Panc1 (cell line): ENCODE measurements at regions not wholly inside any gene's neighbourhood (a gene's known extent, or its start where the extent isn't known, plus 50 kb on each side); places are given as distances from the start of the nearest gene placed in this dataset.

Source experiments
- ATAC-seq: fragments of 200-7000 bp; cut with Tn5 transposase; 2 replicates; pipeline ENCODE4 v1.9.1; 2020; ENCODE audit warnings: mild to moderate bottlenecking, moderate library complexity
- BruUV-seq: library from RNA; stranded (reverse); fragments of 400-500 nt; replicated peaks from 2 replicates; lab custom pipeline; 2021; lab: Mats Ljungman, UMichigan
- CTCF ChIA-PET: fragments of 300-600 bp; sonication (Branson Sonifier 250); formaldehyde crosslinking; loops from one replicate; lab custom pipeline; 2022; ENCODE audit warnings: antibody characterized with exemption; lab: Charles Lee
- POLR2A ChIA-PET: fragments of 300-600 bp; sonication (Branson Sonifier 250); formaldehyde crosslinking; loops from one replicate; lab custom pipeline; 2022; ENCODE audit warnings: antibody characterized with exemption; lab: Charles Lee
- DNase-seq: peaks from one replicate; pipeline ENCODE4 v3.0.0-alpha.2; 2010; ENCODE audit warnings: low read depth, low spot score
- H3K27ac ChIP-seq: 2 replicates; pipeline ENCODE4 v1.5.1; 2011; ENCODE audit warnings: mild to moderate bottlenecking, low read length, inconsistent platforms
- H3K27me3 ChIP-seq: fragments of 200-500 bp; sonication (Bioruptor generic); 2 replicates; pipeline ENCODE4 v1.6.0; 2014; ENCODE audit warnings: low read length, inconsistent platforms; ENCODE audit not compliant: control insufficient read depth, insufficient read depth
- H3K36me3 ChIP-seq: fragments of 200-500 bp; sonication (Bioruptor generic); 2 replicates; pipeline ENCODE4 v1.5.1; 2014; ENCODE audit warnings: inconsistent platforms, mild to moderate bottlenecking, low read length, moderate library complexity; ENCODE audit not compliant: control insufficient read depth, insufficient read depth
- H3K4me1 ChIP-seq: 2 replicates; pipeline ENCODE4 v1.5.1; 2011; ENCODE audit warnings: inconsistent platforms, mild to moderate bottlenecking, low read length, moderate library complexity; ENCODE audit not compliant: control insufficient read depth, insufficient read depth
- H3K4me3 ChIP-seq, 2 experiments: 2 replicates each; pipeline ENCODE4 v1.5.1; 2011 to 2012; ENCODE audit warnings: low read depth in 2 of 2, low read length in 2 of 2, mild to moderate bottlenecking in 2 of 2, inconsistent platforms in 1 of 2, moderate library complexity in 1 of 2
- H3K9me3 ChIP-seq: fragments of 200-500 bp; sonication (Bioruptor generic); 2 replicates; pipeline ENCODE4 v1.5.1; 2014; ENCODE audit warnings: low read depth, mild to moderate bottlenecking, inconsistent platforms, low read length, moderate library complexity; ENCODE audit not compliant: control insufficient read depth, insufficient read depth
- POLR2AphosphoS5 ChIP-seq: IDR thresholded peaks from 2 replicates; pipeline ENCODE4 v1.6.1; 2012; ENCODE audit warnings: mild to moderate bottlenecking, low read depth, low read length, moderate library complexity
- SIN3A ChIP-seq: IDR thresholded peaks from 2 replicates; pipeline ENCODE4 v1.6.1; 2012; ENCODE audit warnings: low read depth, mild to moderate bottlenecking, low read length, moderate library complexity, borderline replicate concordance; ENCODE audit not compliant: insufficient read depth
- TCF7L2 ChIP-seq: IDR thresholded peaks from 2 replicates; pipeline ENCODE4 v1.6.1; 2011; ENCODE audit warnings: mild to moderate bottlenecking, low read depth, low read length, inconsistent platforms
- in situ Hi-C: cut with HindIII; loops from 2 replicates; pipeline ENCODE4 v1.10.0; 2016; ENCODE audit warnings: low sequenced_read_pairs, low pct_unique_long_range_greater_than_20kb
- intact Hi-C: fragments of 100-400 bp; cut with micrococcal nuclease; formaldehyde crosslinking; loops from one replicate; pipeline ENCODE4 v1.10.0; 2022; ENCODE audit not compliant: unreplicated experiment
- TF ChIP-seq, protein P1 (sequence below): fragments of 450-650 bp; IDR thresholded peaks from 2 replicates; pipeline ENCODE4 v1.5.1; 2017; ENCODE audit warnings: mild to moderate bottlenecking
- TF ChIP-seq, protein P2 (sequence below), 2 experiments: IDR thresholded peaks; 2 replicates each; pipeline ENCODE4 v1.6.1; 2011 to 2012; ENCODE audit warnings: low read depth in 2 of 2, control low read depth in 1 of 2, low read length in 1 of 2, mild to moderate bottlenecking in 1 of 2, moderate library complexity in 1 of 2; ENCODE audit not compliant: insufficient read depth in 1 of 2

DNA sequence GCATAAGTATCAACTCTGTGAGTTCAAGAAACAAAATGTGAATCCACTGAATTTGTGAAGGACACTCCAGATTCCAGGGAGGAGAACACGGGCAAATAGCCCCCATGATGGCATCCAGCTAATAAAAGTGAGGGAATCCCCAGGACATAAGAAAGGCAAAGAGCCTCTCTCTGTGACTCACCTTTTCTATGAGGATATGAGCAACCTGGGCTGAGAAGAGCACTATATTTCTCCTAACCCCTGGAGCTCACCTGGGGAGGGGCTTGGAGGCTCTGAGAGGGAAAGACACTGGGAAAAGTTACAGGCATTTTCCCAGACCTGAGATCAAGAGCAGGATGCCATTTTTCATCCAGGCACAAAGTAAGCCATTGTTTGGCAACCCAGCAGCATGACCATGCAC, 1298.8 kb downstream of the PLA2G4A start:
- CTCF ChIA-PET: no interaction called here
- POLR2A ChIA-PET: no interaction called here

DNA sequence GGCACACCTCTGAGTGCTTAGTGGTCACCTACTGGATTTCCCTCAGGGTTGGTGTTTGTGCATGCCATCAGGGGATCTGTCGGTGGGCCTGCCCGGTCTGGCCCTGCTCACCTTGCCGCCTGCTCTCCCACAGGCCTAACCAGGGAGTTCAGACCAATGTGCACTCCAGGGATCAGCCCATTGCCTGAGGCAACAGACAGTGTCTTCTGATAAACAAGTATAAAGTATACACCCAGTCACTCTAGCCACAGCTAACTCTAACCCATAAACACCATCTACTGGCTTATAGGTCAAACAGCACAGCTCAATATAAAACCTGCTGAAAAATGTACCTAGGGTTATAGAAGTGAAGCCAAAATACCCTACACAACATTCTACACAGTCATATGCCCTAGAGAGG, 1300.0 kb downstream of the PLA2G4A start:
- Histone ChIP-seq H3K4me1 (no peaks in the 10 kb centered on the region), H3K27ac (no peak overlapping the region), H3K9me3 (no peaks in the 10 kb centered on the region), H3K36me3 (no peaks in the 10 kb centered on the region), H3K4me3 (no peak overlapping the region), H3K27me3 (no peaks in the 10 kb centered on the region)
- no peak for TF ChIP-seq POLR2AphosphoS5
- TF ChIP-seq, protein P1, sequence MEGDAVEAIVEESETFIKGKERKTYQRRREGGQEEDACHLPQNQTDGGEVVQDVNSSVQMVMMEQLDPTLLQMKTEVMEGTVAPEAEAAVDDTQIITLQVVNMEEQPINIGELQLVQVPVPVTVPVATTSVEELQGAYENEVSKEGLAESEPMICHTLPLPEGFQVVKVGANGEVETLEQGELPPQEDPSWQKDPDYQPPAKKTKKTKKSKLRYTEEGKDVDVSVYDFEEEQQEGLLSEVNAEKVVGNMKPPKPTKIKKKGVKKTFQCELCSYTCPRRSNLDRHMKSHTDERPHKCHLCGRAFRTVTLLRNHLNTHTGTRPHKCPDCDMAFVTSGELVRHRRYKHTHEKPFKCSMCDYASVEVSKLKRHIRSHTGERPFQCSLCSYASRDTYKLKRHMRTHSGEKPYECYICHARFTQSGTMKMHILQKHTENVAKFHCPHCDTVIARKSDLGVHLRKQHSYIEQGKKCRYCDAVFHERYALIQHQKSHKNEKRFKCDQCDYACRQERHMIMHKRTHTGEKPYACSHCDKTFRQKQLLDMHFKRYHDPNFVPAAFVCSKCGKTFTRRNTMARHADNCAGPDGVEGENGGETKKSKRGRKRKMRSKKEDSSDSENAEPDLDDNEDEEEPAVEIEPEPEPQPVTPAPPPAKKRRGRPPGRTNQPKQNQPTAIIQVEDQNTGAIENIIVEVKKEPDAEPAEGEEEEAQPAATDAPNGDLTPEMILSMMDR: peak; percentile 14; the same call in 1 of the 2 replicates
- in situ Hi-C loops: no loop called here
- ChIA-PET CTCF (no interaction called here), POLR2A (no interaction called here)
- intact Hi-C loops: no loop called here
- DNase-seq: no peak
- BruUV-seq: no TSS peak
- no peak for ATAC-seq

More for the DNA sequence above, 1298.8 kb downstream of the PLA2G4A start:
- H3K27ac ChIP-seq: no peak overlapping the region
- H3K9me3 ChIP-seq: no peaks in the 10 kb centered on the region
- DNase-seq (no peak), ATAC-seq (no peak)
- no peaks in the 10 kb centered on the region for H3K36me3 ChIP-seq
- BruUV-seq: no TSS peak
- in situ Hi-C loops (no loop called here), intact Hi-C loops (no loop called here)
- H3K27me3 ChIP-seq: no peaks in the 10 kb centered on the region
- no peaks in the 10 kb centered on the region for H3K4me1 ChIP-seq
- no peak overlapping the region for H3K4me3 ChIP-seq
- TF ChIP-seq TCF7L2 (no peak), SIN3A (no peak), POLR2AphosphoS5 (no peak)
- TF ChIP-seq, protein P1: no peak
- TF ChIP-seq, protein P2, sequence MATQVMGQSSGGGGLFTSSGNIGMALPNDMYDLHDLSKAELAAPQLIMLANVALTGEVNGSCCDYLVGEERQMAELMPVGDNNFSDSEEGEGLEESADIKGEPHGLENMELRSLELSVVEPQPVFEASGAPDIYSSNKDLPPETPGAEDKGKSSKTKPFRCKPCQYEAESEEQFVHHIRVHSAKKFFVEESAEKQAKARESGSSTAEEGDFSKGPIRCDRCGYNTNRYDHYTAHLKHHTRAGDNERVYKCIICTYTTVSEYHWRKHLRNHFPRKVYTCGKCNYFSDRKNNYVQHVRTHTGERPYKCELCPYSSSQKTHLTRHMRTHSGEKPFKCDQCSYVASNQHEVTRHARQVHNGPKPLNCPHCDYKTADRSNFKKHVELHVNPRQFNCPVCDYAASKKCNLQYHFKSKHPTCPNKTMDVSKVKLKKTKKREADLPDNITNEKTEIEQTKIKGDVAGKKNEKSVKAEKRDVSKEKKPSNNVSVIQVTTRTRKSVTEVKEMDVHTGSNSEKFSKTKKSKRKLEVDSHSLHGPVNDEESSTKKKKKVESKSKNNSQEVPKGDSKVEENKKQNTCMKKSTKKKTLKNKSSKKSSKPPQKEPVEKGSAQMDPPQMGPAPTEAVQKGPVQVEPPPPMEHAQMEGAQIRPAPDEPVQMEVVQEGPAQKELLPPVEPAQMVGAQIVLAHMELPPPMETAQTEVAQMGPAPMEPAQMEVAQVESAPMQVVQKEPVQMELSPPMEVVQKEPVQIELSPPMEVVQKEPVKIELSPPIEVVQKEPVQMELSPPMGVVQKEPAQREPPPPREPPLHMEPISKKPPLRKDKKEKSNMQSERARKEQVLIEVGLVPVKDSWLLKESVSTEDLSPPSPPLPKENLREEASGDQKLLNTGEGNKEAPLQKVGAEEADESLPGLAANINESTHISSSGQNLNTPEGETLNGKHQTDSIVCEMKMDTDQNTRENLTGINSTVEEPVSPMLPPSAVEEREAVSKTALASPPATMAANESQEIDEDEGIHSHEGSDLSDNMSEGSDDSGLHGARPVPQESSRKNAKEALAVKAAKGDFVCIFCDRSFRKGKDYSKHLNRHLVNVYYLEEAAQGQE (IDR thresholded peaks at IDR 0.05; ENCODE audit: insufficient read depth in 1 of 2, low read depth in 2 of 2, low read length in 1 of 2): no peak
